NOMO-1 treated with dmso at 0.1 percent for 144 hours (cell line): ENCODE measurements at regions not wholly inside any gene's neighbourhood (a gene's known extent, or its start where the extent isn't known, plus 50 kb on each side); places are given as distances from the start of the nearest gene placed in this dataset.

Experiments used
- DNase-seq: peaks from one replicate; lab custom pipeline; 2025; ENCODE audit not compliant: unreplicated experiment; lab: John Stamatoyannopoulos, UW

DNA sequence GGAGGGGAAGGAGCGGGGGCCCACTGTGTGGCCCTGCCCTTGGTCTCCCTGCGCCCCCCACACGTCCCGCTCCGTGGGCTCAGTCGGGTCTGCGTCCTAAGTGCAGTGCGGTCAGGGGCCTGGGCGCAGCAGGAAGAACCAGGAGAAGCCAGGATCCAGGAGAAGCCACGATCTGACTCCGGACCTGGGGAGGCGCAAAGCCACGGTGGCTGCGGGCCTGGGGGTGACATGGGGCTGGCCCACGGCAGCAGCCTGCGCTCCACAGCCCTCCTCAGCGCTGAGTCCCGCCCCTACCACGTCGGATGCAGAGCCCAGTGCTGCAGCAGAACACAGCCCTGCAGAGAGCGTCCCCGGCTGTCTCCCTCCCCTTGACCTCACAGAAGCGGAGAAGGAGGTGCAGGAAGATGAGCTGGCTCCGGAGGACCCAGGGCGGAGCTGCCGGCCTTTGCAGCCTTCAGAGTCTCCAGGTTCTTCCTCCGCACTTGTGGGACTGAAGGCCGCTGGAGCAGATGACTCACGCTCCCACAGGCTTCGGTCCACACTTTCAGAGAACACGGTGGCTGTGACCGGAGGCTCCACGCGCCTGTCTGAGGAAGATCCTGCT lies 589.2 kb upstream of the SALL3 start:
- no peak for DNase-seq

DNA sequence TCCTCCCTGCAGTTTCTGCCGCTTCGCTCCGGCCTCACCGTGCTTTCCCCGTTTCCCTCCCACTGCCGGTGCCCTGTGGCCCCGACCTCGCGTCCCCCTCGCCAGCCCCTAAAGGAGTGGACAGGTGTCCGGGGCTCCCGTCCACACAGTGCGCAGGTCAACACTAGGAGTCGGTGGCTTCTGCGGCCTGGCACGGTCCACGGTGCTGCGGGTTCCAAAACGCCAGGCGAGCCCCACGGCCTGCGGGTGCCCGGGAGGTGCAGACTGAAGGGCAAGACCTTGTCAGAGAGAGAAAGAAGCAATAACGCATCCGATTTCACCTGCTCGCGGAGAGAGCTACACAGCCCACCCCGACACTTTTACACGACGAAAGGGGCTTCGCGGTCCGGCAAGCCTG lies 588.7 kb upstream of the SALL3 start:
- no peak for DNase-seq

DNA sequence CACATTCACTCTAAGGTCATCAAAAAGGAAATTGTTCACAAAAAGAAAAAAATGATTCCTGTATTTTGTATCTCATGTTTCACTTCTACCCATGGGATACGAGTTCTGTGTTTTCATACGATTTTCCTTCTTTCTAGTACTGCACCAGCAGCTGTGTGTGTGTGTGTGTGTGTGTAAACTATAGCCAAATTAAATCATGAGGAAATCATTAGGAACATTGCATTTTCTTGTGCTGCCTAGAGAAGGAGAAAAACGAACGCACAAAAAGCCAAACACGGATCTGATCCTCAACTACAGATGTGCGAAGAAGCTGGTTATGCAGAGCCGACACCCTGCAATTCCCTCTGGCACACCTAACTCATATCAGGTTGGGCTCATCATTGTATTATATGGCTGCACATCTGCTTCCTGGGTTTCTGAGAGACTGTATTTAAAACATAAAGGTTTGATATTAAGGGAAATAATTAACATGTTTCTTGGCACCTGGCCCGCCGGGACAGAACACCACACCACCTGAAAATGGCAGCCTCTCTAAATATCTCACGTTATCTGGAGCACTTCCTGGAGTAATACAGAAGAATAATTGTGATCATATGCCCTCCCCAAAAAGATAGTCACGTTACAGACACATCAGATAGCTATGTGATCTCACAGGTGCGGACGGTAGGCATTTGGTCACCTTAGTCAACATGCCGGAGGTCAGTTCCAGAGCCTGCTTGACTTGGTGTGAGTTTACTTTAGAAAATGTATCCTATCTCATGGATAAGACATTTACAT lies 586.3 kb upstream of the SALL3 start:
- no peak for DNase-seq

DNA sequence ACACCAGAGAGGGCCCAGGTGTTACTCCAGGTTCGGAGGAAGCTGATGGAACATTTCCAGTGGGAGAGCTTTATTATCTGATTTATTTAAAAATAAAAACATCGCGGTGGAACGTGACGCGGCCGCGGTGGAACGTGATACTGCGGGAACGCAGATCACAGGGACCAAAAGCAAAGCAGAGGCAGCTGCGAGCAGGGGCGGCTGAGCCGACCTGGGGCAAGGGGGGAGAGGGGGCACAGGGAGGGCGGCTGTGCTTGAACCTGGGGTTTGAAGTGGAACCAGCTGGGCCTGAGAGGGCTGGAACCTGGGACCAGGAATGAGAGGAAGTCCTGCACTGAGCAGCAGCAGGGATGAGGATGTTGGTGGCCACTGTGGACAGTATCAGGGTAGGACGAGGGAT lies 583.5 kb upstream of the SALL3 start:
- no peak for DNase-seq

DNA sequence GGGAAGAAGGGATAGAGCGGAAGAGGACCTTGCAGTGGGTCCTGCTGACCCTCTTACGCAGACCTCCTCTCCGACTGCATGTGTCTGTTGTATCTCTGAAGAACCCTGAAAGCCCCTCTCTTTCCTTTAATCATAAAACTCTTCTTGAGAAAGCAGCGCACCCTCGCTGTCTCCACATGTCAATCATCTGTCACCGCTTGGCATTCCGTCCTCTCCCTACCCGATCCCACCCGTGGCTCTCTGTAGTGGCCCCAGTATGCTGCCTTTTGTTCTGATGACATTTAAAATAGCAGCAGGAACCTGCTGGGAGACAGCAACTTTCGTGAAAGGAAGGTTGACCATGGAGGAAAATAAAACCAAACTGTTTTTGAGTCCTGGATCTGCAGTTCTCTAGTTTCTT lies 582.9 kb upstream of the SALL3 start:
- DNase-seq, result no peak

DNA sequence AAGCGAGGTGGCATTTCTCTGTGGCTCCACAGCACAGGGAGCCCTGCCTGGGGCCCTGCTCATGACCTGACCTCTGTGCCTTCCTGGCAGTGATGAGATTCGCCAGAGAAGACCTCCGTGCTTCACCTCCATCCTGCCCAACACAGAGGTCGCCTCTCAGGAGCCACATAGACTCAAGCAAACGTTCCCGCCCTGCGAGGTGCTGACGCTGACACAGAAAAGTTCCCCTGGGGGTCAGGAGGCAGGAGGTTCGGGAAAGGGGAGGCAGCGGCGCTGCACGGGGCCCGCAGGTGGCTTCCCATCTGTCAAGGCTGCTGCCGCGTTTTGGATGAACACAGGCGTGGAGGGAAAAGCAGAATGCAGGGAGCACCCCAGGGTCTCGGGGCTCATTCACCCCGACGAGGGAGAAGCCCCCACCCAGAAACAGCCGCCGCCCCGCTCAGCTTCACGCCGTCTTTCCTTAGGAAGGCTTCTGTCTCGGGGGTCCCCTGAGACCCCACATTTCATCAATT lies 579.6 kb upstream of the SALL3 start:
- DNase-seq, result no peak

DNA sequence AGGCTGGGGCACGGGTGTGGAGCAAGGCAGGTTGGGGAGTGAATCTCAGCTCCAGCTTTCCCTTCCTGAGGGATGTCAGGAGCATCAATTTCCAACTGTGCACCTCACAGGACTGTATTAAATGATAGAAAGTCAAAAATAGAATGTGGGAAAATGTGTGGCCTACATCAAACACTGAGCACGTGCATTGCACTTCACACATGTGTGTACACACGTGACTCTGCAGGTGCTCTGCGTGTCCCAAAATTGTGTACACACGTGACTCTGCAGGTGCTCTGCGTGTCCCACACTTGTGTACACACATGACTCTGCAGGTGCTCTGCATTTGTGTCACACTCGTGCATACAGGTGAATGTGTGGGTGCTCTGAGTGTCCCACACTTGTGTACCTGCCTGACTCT lies 577.2 kb upstream of the SALL3 start:
- DNase-seq, result no peak

DNA sequence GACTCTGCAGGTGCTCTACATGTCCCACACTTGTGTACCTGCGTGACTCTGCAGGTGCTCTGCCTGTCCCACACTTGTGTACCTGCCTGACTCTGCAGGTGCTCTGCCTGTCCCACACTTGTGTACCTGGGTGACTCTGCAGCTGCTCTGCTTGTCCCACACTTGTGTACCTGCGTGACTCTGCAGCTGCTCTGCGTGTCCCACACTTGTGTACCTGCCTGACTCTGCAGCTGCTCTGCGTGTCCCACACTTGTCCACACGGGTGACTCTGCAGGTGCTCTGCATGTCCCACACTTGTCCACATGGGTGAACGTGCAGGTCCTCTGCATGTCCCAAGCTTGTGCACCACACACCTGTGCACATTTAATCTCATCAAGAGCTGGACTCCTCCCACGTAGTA lies 576.7 kb upstream of the SALL3 start:
- no peak for DNase-seq

DNA sequence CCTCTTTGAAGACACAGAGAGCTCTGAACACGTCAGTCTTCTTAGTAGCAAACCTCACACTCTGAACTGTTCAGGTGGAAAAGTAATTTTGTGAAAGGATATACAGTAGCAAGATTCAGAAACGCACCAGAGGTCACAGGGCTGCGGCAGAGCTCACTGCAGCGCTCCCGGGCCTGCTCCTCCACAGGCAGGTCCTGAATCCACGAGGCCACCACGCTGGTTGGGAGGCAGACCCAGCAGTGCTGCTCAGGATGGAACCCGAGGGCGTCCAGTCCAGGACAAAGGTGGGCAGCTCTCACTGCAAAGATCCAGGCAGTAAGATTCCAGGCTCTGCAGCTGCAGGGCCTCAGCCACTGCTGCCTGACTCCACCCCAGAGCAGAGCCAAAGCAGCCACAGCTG lies 576.2 kb upstream of the SALL3 start:
- DNase-seq, result no peak

DNA sequence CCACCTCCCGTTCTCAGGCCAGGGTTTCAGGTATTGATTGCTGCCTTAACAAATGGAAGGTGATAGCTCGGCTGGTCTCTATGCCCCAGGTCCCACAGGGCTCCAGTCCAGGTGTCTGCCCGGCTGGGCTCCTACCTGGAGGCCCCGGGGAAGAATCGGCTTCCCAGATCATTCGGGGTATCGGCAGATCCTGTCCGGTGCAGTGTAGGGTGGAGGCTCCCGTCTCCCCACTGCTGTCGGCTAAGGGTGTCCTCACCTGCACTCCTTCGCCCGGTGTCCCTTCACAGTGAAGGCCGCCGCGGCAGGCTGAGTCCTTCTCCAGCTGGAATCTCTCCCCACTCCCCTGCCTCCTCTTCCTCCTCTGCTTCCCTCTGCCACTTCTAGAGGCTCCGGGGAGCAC lies 573.9 kb upstream of the SALL3 start:
- DNase-seq, result no peak

DNA sequence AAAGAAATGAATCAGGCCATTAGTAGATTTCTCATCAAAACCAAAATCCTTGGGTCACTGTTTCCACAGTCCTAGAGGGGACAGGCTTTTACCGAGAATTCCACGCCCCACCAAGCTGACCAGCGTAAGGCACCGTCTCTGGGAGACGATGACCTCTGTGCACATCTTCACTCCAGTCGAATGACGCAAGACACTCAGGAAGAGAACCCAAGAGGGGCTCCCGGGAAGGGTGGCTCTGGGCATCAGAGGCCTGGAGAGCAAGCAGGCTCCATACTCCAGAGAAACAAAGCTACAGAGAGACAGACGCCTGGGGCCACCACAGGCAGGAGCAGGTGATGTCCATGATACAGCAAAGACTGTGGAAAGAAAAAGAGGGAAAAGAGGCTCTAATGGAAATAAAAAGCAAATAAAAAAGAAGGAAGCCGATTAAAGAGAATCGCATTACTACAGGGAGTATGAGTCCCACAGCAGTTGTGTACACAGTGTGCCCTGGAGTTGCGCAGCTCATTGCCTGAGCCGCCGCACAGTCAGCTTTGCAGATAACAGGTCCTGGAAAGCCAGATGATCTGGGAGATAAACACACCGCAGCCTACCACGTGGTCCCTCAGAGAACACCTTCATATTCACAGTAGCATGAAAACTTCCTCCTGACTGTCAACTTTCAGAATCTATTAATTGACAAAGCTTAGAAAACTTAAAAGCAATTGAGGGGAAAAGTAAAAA lies 572.7 kb upstream of the SALL3 start:
- DNase-seq, result no peak

DNA sequence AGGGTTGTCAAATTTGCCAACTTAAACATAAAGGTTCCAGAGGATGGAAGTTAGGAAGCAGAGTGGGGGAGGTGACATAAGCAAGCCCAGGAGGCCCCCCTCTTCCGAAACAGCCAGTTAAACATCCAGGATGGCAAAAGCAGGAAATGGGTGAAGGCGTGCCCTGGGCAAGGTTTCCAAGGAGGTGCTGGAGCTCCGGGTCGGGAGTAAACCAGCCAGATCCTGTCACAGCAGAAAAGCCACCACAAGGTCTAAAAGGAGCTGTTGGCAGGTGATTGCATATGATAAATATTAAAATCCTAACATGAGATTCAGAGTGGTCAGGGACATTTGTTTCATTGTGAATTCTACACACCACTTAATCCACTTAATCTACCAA lies 572.2 kb upstream of the SALL3 start:
- no peak for DNase-seq

DNA sequence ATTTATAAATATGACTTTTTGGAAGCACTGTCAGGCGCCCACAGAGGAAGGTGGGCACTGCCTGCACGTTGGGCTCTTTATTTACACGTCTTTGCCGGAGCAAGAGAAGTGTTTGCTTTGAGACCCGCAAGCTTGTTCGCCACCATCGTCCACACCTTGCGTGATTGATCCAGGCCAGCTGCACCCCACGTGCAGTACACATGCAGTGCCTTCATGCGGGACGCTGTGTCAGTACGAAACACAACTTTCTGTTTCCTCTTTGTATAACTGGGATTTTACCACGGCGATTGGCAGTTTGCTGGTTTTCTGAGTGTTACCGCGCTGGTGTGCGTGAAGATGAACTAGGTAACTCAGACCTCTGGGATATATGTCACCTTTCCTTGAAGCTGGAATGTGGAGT lies 571.0 kb upstream of the SALL3 start:
- no peak for DNase-seq

DNA sequence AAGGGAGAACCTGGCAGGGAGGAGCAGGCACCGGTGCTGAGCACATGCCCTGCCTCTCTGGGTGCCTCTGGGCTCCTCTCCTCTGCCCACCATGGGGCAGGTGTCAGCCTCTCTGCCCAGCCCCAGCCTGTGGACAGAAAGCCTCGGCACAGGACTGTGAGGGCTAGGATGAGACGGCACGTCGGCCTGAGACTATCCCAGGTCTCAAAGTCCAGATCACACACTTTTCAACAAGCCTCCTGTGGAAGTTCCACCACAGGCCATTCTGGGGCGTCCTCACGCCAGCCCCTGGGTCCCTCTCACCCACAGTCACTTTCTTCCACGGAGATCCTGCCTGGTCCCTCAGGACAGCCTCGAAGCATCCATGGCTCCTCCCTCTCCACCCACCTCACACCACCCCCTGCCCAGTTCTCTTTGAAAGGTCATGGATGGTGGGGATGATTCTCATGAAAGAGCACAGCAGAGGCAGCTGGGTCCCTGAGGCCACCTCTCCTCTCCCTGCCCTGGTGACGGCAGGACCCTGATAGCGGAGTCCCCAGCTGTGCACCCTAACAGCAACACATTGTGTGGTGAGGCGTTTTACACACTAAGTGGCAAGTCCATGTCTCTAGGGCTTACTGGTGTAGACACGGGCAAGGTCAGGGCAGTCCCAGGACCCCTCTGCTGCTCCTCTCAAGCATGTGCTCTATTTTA lies 569.4 kb upstream of the SALL3 start:
- no peak for DNase-seq

DNA sequence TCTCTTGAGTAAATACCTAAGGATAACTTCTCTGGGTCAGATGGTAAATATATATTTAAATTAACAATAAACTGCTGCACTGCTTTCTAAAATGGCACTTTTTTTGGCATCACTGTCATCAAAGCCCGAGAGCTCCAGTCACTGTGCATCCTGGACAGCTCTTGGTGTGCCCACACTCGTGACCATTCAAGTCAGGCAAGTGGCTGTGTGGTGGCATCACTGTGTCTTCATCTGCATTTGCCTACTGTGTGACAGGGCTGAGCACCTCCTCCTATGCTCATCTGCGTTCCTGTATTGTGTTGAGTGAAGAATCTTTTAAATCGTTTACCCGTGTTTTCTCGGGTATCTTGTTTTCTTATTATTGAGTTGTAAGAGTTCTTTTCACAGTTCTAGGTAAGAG lies 568.1 kb upstream of the SALL3 start:
- no peak for DNase-seq

DNA sequence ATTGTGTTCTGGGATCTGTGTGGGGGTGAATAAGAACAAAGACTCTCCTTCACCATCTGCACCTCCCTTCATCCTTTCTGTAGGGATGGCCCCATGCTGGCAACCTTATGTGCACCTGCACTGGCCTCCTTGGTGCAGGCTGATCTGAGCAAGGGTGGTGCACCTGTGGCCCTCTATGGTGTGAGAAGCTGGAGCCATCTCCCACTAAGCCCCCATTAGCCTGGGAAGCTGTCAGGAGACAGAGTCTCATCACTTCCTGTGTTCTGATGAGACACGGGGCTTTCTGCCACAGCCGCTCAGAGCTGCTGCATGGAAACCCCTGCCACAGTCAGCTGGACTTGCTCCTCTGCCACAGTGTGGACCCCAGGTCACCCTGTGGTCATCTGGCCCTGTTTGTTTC lies 565.3 kb upstream of the SALL3 start:
- no peak for DNase-seq

DNA sequence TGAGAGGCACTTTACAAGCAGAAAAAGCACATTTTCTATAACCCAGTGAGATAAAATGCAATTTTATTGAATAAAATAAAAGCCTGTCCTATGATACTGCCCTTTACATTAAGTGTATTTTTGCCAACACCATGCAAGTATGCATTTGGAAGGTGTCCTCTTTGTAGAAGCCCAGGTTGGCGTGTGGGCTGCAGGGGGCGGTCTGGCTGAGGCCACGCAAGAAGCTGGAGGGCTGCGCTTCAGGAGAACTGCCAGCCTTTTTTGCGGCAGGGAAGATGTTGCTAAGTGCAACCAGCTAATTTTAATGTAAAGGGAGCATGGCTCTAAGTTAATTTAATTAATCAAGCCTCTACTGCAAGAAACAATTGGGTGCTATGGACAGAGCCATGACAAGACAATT lies 562.8 kb upstream of the SALL3 start:
- DNase-seq, result no peak

DNA sequence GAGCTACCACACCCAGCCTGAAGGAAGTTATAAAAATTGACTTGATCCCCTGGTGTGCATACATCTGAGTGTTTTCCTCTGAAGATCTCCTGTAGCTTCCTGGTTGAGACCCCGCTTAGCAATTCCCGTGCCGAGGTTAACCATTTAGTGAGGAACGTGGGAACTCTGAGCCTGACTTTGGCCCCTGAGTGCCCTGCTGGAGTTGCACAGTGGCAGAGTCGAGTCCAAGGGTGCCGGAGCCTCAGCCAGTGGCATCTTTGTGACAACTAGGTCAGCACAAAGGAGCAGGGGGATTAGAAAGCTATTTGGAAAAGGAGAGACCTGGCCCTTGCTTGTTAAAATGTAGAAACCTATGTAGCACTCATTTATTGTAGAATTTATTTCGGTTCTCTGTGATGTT lies 561.2 kb upstream of the SALL3 start:
- no peak for DNase-seq

DNA sequence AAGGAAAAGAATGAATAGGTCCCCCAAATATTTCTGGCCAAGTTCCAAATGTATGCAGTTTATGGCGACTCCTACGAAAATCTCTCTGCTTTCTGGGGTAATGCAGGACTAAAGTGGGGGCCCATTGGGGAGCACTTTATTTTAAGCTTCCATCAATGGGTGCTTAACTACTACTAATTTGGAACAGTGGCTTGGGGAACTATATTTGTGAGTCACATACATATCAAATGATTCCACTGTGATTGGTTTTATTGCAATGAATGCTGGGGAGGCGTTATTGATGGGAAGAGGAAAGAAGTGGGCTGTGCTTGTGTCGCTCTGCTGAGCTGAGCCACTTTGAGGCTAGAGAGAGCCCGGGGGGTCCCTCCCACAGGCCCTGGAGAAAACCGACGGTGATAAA lies 560.4 kb upstream of the SALL3 start:
- no peak for DNase-seq

DNA sequence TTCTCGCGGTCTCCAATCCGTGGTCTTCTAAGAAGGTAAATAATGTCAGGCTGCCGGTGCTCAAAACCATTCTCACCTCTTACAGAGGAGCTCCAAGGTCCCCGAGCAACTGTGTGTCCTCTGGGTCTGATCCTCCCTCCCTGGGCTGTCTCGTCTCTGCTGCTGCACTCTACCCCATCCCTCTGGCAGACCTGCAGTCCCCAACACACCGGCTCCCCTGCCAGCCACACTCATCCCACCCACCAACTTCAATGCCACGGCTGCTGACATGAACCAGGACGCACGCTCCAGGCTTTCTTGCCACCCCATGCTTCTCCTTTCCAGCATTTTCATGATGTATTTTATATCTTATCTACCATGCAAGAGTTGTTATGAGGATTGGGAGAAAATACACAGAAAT lies 559.5 kb upstream of the SALL3 start:
- DNase-seq, result no peak

DNA sequence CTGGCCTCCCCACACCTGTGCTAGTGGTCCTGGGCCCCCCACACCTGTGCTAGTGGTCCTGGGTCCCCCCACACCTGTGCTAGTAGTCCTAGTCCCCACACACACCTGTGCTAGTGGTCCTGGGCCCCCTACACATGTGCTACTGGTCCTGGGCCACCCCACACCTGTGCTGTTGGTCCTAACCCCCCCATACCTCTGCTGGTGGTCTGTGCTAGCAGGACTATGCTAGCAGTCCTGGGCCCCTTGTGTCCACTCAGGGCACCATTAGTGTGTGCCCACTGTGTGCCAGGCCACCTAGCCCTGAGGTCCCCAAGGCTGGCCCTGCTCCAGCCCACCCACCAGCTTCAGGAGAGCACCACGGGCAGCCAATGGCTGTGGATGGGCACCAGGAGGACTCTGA lies 558.2 kb upstream of the SALL3 start:
- no peak for DNase-seq

DNA sequence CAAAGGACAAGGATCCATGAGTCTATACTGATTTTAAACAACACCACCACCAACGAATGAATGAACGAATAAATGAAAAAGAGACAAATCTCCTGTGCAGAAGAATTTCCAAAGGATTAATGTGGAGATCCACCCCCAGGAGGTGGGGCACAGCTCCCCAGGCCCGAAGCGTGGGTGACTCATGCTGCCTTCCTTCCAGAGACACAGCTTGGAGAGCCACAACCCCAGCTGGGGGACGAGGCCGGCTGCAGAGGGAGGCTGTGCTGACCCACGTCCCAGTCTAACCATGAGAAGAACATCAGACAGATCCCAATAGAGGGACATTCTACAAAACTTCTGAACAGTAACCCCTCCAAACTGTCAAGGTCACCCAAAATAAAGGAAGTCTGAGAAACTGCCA lies 557.3 kb upstream of the SALL3 start:
- DNase-seq, result no peak
